ENCODE measurements at regions not wholly inside any gene's neighbourhood (a gene's known extent, or its start where the extent isn't known, plus 50 kb on each side); places are given as distances from the start of the nearest gene placed in this dataset.

GRCh38 chr9:10674586-10674985, 61.8 kb upstream of the PTPRD start:
- Mint-ChIP-seq H3K4me1 (ENCODE audit: low read depth) (no peaks in the 10 kb centered on the region), H3K27me3 (ENCODE audit: low read depth) (no peaks in the 10 kb centered on the region), H3K36me3 (ENCODE audit: low read depth) (no peaks in the 10 kb centered on the region), H3K9me3 (peaks cover 52% of the 10 kb centered on the region), H3K4me3 (no peak overlapping the region), H3K27ac (no peak overlapping the region)
- DNase-seq (ENCODE audit: low spot score): no peak

- Mint-ChIP-seq H3K4me1 (ENCODE audit: low read depth) (no peaks in the 10 kb centered on the region), H3K27me3 (ENCODE audit: low read depth) (no peaks in the 10 kb centered on the region), H3K36me3 (ENCODE audit: low read depth) (no peaks in the 10 kb centered on the region), H3K27ac (no peak overlapping the region), H3K4me3 (no peak overlapping the region), H3K9me3 (peaks cover 51% of the 10 kb centered on the region)
- no peak for DNase-seq (ENCODE audit: low spot score)
Measured at GRCh38 chr9:10678010-10678409, 65.2 kb upstream of the PTPRD start.

GRCh38 chr9:10678790-10679189, 66.0 kb upstream of the PTPRD start:
- Mint-ChIP-seq H3K27ac (no peak overlapping the region), H3K36me3 (ENCODE audit: low read depth) (no peaks in the 10 kb centered on the region), H3K9me3 (peaks cover 45% of the 10 kb centered on the region), H3K4me3 (no peak overlapping the region), H3K4me1 (ENCODE audit: low read depth) (no peaks in the 10 kb centered on the region), H3K27me3 (ENCODE audit: low read depth) (no peaks in the 10 kb centered on the region)
- no peak for DNase-seq (ENCODE audit: low spot score)

- no peak overlapping the region for H3K4me3 Mint-ChIP-seq
- DNase-seq (ENCODE audit: low spot score): no peak
- H3K36me3 Mint-ChIP-seq (ENCODE audit: low read depth): no peaks in the 10 kb centered on the region
- no peaks in the 10 kb centered on the region for H3K4me1 Mint-ChIP-seq (ENCODE audit: low read depth)
- no peak overlapping the region for H3K27ac Mint-ChIP-seq
- peaks cover 33% of the 10 kb centered on the region for H3K9me3 Mint-ChIP-seq
- H3K27me3 Mint-ChIP-seq (ENCODE audit: low read depth): no peaks in the 10 kb centered on the region
Measured at GRCh38 chr9:10686943-10687342, 74.1 kb upstream of the PTPRD start.

- H3K36me3 Mint-ChIP-seq (ENCODE audit: low read depth): no peaks in the 10 kb centered on the region
- no peak overlapping the region for H3K27ac Mint-ChIP-seq
- H3K9me3 Mint-ChIP-seq: peaks cover 36% of the 10 kb centered on the region
- H3K27me3 Mint-ChIP-seq (ENCODE audit: low read depth): no peaks in the 10 kb centered on the region
- no peak for DNase-seq (ENCODE audit: low spot score)
- H3K4me3 Mint-ChIP-seq: no peak overlapping the region
- no peaks in the 10 kb centered on the region for H3K4me1 Mint-ChIP-seq (ENCODE audit: low read depth)
Measured at GRCh38 chr9:10690546-10690945, 77.7 kb upstream of the PTPRD start.

GRCh38 chr9:10697044-10697443, 84.2 kb upstream of the PTPRD start:
- H3K36me3 Mint-ChIP-seq (ENCODE audit: low read depth): no peaks in the 10 kb centered on the region
- no peaks in the 10 kb centered on the region for H3K27me3 Mint-ChIP-seq (ENCODE audit: low read depth)
- H3K4me3 Mint-ChIP-seq: no peak overlapping the region
- no peak for DNase-seq (ENCODE audit: low spot score)
- H3K27ac Mint-ChIP-seq: no peak overlapping the region
- H3K9me3 Mint-ChIP-seq: peaks cover 27% of the 10 kb centered on the region
- H3K4me1 Mint-ChIP-seq (ENCODE audit: low read depth): no peaks in the 10 kb centered on the region

GRCh38 chr9:10700291-10700690, 87.5 kb upstream of the PTPRD start:
- DNase-seq (ENCODE audit: low spot score): no peak
- Mint-ChIP-seq H3K36me3 (ENCODE audit: low read depth) (no peaks in the 10 kb centered on the region), H3K9me3 (peaks cover 39% of the 10 kb centered on the region), H3K4me3 (no peak overlapping the region), H3K4me1 (ENCODE audit: low read depth) (no peaks in the 10 kb centered on the region), H3K27me3 (ENCODE audit: low read depth) (no peaks in the 10 kb centered on the region), H3K27ac (no peak overlapping the region)

- no peak for DNase-seq (ENCODE audit: low spot score)
- no peaks in the 10 kb centered on the region for H3K4me1 Mint-ChIP-seq (ENCODE audit: low read depth)
- H3K27me3 Mint-ChIP-seq (ENCODE audit: low read depth): no peaks in the 10 kb centered on the region
- no peaks in the 10 kb centered on the region for H3K36me3 Mint-ChIP-seq (ENCODE audit: low read depth)
- H3K27ac Mint-ChIP-seq: no peak overlapping the region
- H3K9me3 Mint-ChIP-seq: peaks cover 45% of the 10 kb centered on the region
- H3K4me3 Mint-ChIP-seq: no peak overlapping the region
Measured at GRCh38 chr9:10700915-10701314, 88.1 kb upstream of the PTPRD start.

- Mint-ChIP-seq H3K9me3 (peaks cover 50% of the 10 kb centered on the region), H3K27ac (no peak overlapping the region), H3K36me3 (ENCODE audit: low read depth) (no peaks in the 10 kb centered on the region), H3K27me3 (ENCODE audit: low read depth) (no peaks in the 10 kb centered on the region), H3K4me3 (no peak overlapping the region), H3K4me1 (ENCODE audit: low read depth) (no peaks in the 10 kb centered on the region)
- DNase-seq (ENCODE audit: low spot score): no peak
Measured at GRCh38 chr9:10701906-10702305, 89.1 kb upstream of the PTPRD start.

GRCh38 chr9:10703139-10703538, 90.3 kb upstream of the PTPRD start:
- Mint-ChIP-seq H3K27ac (no peak overlapping the region), H3K36me3 (ENCODE audit: low read depth) (no peaks in the 10 kb centered on the region), H3K4me3 (no peak overlapping the region), H3K4me1 (ENCODE audit: low read depth) (no peaks in the 10 kb centered on the region), H3K9me3 (peaks cover 45% of the 10 kb centered on the region), H3K27me3 (ENCODE audit: low read depth) (no peaks in the 10 kb centered on the region)
- no peak for DNase-seq (ENCODE audit: low spot score)

GRCh38 chr9:10704720-10705119, 91.9 kb upstream of the PTPRD start:
- no peaks in the 10 kb centered on the region for H3K4me1 Mint-ChIP-seq (ENCODE audit: low read depth)
- H3K27ac Mint-ChIP-seq: no peak overlapping the region
- H3K36me3 Mint-ChIP-seq (ENCODE audit: low read depth): no peaks in the 10 kb centered on the region
- no peak overlapping the region for H3K4me3 Mint-ChIP-seq
- no peaks in the 10 kb centered on the region for H3K27me3 Mint-ChIP-seq (ENCODE audit: low read depth)
- DNase-seq (ENCODE audit: low spot score): no peak
- H3K9me3 Mint-ChIP-seq: peaks cover 47% of the 10 kb centered on the region

- Mint-ChIP-seq H3K4me1 (ENCODE audit: low read depth) (no peaks in the 10 kb centered on the region), H3K9me3 (peaks cover 43% of the 10 kb centered on the region), H3K27ac (no peak overlapping the region), H3K4me3 (no peak overlapping the region), H3K27me3 (ENCODE audit: low read depth) (no peaks in the 10 kb centered on the region), H3K36me3 (ENCODE audit: low read depth) (no peaks in the 10 kb centered on the region)
- no peak for DNase-seq (ENCODE audit: low spot score)
Measured at GRCh38 chr9:10705383-10705782, 92.6 kb upstream of the PTPRD start.

- no peaks in the 10 kb centered on the region for H3K36me3 Mint-ChIP-seq (ENCODE audit: low read depth)
- no peaks in the 10 kb centered on the region for H3K4me1 Mint-ChIP-seq (ENCODE audit: low read depth)
- H3K27ac Mint-ChIP-seq: no peak overlapping the region
- DNase-seq (ENCODE audit: low spot score): no peak
- H3K4me3 Mint-ChIP-seq: no peak overlapping the region
- no peaks in the 10 kb centered on the region for H3K27me3 Mint-ChIP-seq (ENCODE audit: low read depth)
- H3K9me3 Mint-ChIP-seq: peaks cover 40% of the 10 kb centered on the region
Measured at GRCh38 chr9:10706788-10707187, 94.0 kb upstream of the PTPRD start.

GRCh38 chr9:10721301-10721700, 108.5 kb upstream of the PTPRD start:
- Mint-ChIP-seq H3K36me3 (ENCODE audit: low read depth) (no peaks in the 10 kb centered on the region), H3K9me3 (peaks cover 26% of the 10 kb centered on the region), H3K27me3 (ENCODE audit: low read depth) (no peaks in the 10 kb centered on the region), H3K4me3 (no peak overlapping the region), H3K27ac (no peak overlapping the region), H3K4me1 (ENCODE audit: low read depth) (no peaks in the 10 kb centered on the region)
- DNase-seq (ENCODE audit: low spot score): no peak

- Mint-ChIP-seq H3K9me3 (peaks cover 25% of the 10 kb centered on the region), H3K27ac (no peak overlapping the region), H3K27me3 (ENCODE audit: low read depth) (no peaks in the 10 kb centered on the region), H3K36me3 (ENCODE audit: low read depth) (no peaks in the 10 kb centered on the region), H3K4me3 (no peak overlapping the region), H3K4me1 (ENCODE audit: low read depth) (no peaks in the 10 kb centered on the region)
- no peak for DNase-seq (ENCODE audit: low spot score)
Measured at GRCh38 chr9:10729213-10729612, 116.4 kb upstream of the PTPRD start.
